Liver (tissue), 3 donors: ENCODE measurements at regions not wholly inside any gene's neighbourhood (a gene's known extent, or its start where the extent isn't known, plus 50 kb on each side); places are given as distances from the start of the nearest gene placed in this dataset.

Source experiments
- EGR1 ChIP-seq, 2 donors: IDR thresholded peaks; 2 replicates each; pipeline ENCODE4 v1.6.1; 2016 to 2018; ENCODE audit warnings: antibody characterized with exemption in 2 of 2, low read depth in 2 of 2
- FOXA1 ChIP-seq: IDR thresholded peaks from 2 replicates; pipeline ENCODE4 v1.6.1; 2016; ENCODE audit warnings: antibody characterized with exemption
- GABPA ChIP-seq, 2 donors: IDR thresholded peaks in 1 of 2; conservative IDR thresholded peaks in 1 of 2; 2 replicates each; pipeline ENCODE4 v1.6.1; 2016; ENCODE audit warnings: antibody characterized with exemption in 2 of 2, mild to moderate bottlenecking in 1 of 2, moderate library complexity in 1 of 2
- JUND ChIP-seq, 2 donors: IDR thresholded peaks; 2 replicates each; pipeline ENCODE4 v1.6.1; 2016; ENCODE audit warnings: antibody characterized with exemption in 2 of 2
- RAD21 ChIP-seq, 2 donors: IDR thresholded peaks; 2 replicates each; pipeline ENCODE4 v1.6.1; 2016; ENCODE audit warnings: antibody characterized with exemption in 2 of 2, mild to moderate bottlenecking in 2 of 2
- RXRA ChIP-seq, 2 donors: IDR thresholded peaks; 2 replicates each; pipeline ENCODE4 v1.6.1; 2017 to 2018; ENCODE audit warnings: antibody characterized with exemption in 2 of 2, mild to moderate bottlenecking in 1 of 2
- SP1 ChIP-seq: IDR thresholded peaks from 2 replicates; pipeline ENCODE4 v1.6.1; 2018; ENCODE audit warnings: antibody characterized with exemption, mild to moderate bottlenecking
- TAF1 ChIP-seq: conservative IDR thresholded peaks from 2 replicates; pipeline ENCODE4 v1.6.1; 2016; ENCODE audit warnings: antibody characterized with exemption, mild to moderate bottlenecking
- TF ChIP-seq, protein P1 (sequence below): fragments of 150-350 bp; IDR thresholded peaks from 2 replicates; pipeline ENCODE4 v1.5.1; 2017; ENCODE audit warnings: improper control_type of control experiment, low read depth, low read length; ENCODE audit not compliant: missing input control
- TF ChIP-seq, protein P2 (sequence below): IDR thresholded peaks from 2 replicates; pipeline ENCODE4 v1.6.1; 2016; ENCODE audit warnings: antibody characterized with exemption
- donor health status: healthy.
- donor health status: healthy.

DNA sequence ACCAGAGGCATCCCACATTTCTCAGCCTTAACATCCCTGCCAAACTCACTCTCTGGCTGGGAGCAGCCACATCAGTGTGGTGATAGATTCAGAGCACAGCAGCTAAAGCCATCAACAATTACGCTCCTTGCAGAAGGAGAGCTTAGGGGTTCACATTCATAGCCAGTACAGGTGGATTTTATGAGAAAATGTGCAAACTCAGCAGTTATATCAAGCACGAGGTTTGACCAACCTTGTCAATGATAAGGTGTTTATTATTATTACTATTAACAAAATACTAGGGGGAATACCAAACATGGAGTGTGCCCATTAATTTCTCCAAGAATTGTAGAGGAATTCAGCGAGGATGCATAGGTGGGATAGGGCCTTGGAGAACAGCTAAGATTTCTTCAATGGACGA is 362.3 kb downstream of the WDR11 start:
- TF ChIP-seq, protein P1, sequence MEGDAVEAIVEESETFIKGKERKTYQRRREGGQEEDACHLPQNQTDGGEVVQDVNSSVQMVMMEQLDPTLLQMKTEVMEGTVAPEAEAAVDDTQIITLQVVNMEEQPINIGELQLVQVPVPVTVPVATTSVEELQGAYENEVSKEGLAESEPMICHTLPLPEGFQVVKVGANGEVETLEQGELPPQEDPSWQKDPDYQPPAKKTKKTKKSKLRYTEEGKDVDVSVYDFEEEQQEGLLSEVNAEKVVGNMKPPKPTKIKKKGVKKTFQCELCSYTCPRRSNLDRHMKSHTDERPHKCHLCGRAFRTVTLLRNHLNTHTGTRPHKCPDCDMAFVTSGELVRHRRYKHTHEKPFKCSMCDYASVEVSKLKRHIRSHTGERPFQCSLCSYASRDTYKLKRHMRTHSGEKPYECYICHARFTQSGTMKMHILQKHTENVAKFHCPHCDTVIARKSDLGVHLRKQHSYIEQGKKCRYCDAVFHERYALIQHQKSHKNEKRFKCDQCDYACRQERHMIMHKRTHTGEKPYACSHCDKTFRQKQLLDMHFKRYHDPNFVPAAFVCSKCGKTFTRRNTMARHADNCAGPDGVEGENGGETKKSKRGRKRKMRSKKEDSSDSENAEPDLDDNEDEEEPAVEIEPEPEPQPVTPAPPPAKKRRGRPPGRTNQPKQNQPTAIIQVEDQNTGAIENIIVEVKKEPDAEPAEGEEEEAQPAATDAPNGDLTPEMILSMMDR: no peak
- TF ChIP-seq EGR1 (IDR thresholded peaks at IDR 0.05; ENCODE audit: low read depth in 2 of 2) (no peak), TAF1 (no peak), SP1 (no peak), FOXA1 (no peak), RAD21 (IDR thresholded peaks at IDR 0.05) (no peak), JUND (IDR thresholded peaks at IDR 0.05) (no peak), RXRA (IDR thresholded peaks at IDR 0.05) (no peak), GABPA (IDR thresholded peaks at IDR 0.05 in 1 of 2, conservative IDR thresholded peaks at IDR 0.05 in 1 of 2) (no peak)
- TF ChIP-seq, protein P2, sequence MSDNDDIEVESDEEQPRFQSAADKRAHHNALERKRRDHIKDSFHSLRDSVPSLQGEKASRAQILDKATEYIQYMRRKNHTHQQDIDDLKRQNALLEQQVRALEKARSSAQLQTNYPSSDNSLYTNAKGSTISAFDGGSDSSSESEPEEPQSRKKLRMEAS: no peak
